GM12878 (cell line): ENCODE measurements at regions not wholly inside any gene's neighbourhood (a gene's known extent, or its start where the extent isn't known, plus 50 kb on each side); places are given as distances from the start of the nearest gene placed in this dataset.

Source experiments
- ATAC-seq: fragments of 200-7000 bp; cut with Tn5 transposase; 3 replicates; pipeline ENCODE4 v1.9.1; 2020; ENCODE audit warnings: mild to moderate bottlenecking, moderate library complexity
- BruUV-seq: library from RNA; stranded (reverse); fragments of 400-500 nt; replicated peaks from 2 replicates; lab custom pipeline; 2021; lab: Mats Ljungman, UMichigan
- CTCF ChIA-PET: fragments of 300-600 bp; sonication (Branson Sonifier 250); formaldehyde crosslinking; extraction: SDS; loops from one replicate; lab custom pipeline; 2021; ENCODE audit warnings: inconsistent platforms; lab: Yijun Ruan, JAX
- POLR2A ChIA-PET: fragments of 350-600 bp; formaldehyde crosslinking; extraction: SDS; loops from one replicate; lab custom pipeline; 2021; ENCODE audit warnings: inconsistent platforms; lab: Charles Lee
- RAD21 ChIA-PET: fragments of 300-600 bp; sonication (Branson Sonifier 250); formaldehyde crosslinking; loops from one replicate; lab custom pipeline; 2023; ENCODE audit warnings: antibody characterized with exemption; ENCODE audit not compliant: unreplicated experiment; lab: Charles Lee
- SMC1A ChIA-PET: fragments of 300-600 bp; sonication (Branson Sonifier 250); formaldehyde crosslinking; loops from one replicate; lab custom pipeline; 2023; ENCODE audit not compliant: unreplicated experiment, uncharacterized antibody; lab: Charles Lee
- DNase-seq: peaks from one replicate; pipeline ENCODE4 v3.0.0-alpha.2; 2011; ENCODE audit warnings: low read depth, low spot score
- FAIRE-seq: peaks from 3 replicates; lab custom pipeline; 2011; peaks lifted over from hg19 to GRCh38; lab: Jason Lieb, UNC
- H2AFZ ChIP-seq: 2 replicates; pipeline ENCODE4 v1.6.0; 2011; ENCODE audit warnings: low read depth, low read length, control low read depth; ENCODE audit not compliant: control insufficient read depth
- H3K27ac ChIP-seq: 2 replicates; pipeline ENCODE4 v1.5.1; 2011; ENCODE audit warnings: control low read depth; ENCODE audit not compliant: control insufficient read depth, insufficient read depth
- H3K27me3 ChIP-seq, 2 experiments: replicated peaks in 1 of 2; 2 replicates each; pipeline versions ENCODE4 v1.6.0 to v1.6.1; 2011; ENCODE audit warnings: low read length in 1 of 2; ENCODE audit not compliant: control insufficient read depth in 2 of 2, insufficient read depth in 2 of 2
- H3K36me3 ChIP-seq, 2 experiments: 2 replicates each; pipeline ENCODE4 v1.5.1; 2011; ENCODE audit warnings: low read length in 1 of 2; ENCODE audit not compliant: control insufficient read depth in 2 of 2, insufficient read depth in 2 of 2
- H3K4me1 ChIP-seq: 2 replicates; pipeline ENCODE4 v1.6.1; 2011; ENCODE audit warnings: mild to moderate bottlenecking, low read length, moderate library complexity, mixed read lengths; ENCODE audit not compliant: control insufficient read depth, insufficient read depth
- H3K4me2 ChIP-seq: 2 replicates; pipeline ENCODE4 v1.6.0; 2011; ENCODE audit warnings: control low read depth; ENCODE audit not compliant: control insufficient read depth, insufficient read depth
- H3K4me3 ChIP-seq: fragments of 200-600 bp; sonication (generic); 2 replicates; pipeline ENCODE4 v1.5.1; 2016
- H3K79me2 ChIP-seq: 2 replicates; pipeline ENCODE4 v1.6.0; 2011; ENCODE audit warnings: low read length; ENCODE audit not compliant: control insufficient read depth, insufficient read depth
- H3K9ac ChIP-seq: 2 replicates; pipeline ENCODE4 v1.8.0; 2011; ENCODE audit warnings: low read length, control low read depth, mixed read lengths; ENCODE audit not compliant: control insufficient read depth, insufficient read depth
- H3K9me3 ChIP-seq: replicated peaks from 3 replicates; pipeline ENCODE4 v1.5.1; 2011; ENCODE audit warnings: mild to moderate bottlenecking, low read length; ENCODE audit not compliant: control insufficient read depth, insufficient read depth
- H4K20me1 ChIP-seq: 2 replicates; pipeline ENCODE4 v1.6.0; 2011; ENCODE audit not compliant: control insufficient read depth, insufficient read depth
- ATF7 ChIP-seq: fragments of 450-650 bp; IDR thresholded peaks from 2 replicates; pipeline ENCODE4 v1.6.1; 2016; ENCODE audit warnings: low read depth, mild to moderate bottlenecking
- ETV6 ChIP-seq, 2 experiments: fragments of 450-650 bp in 1 of 2; IDR thresholded peaks in 1 of 2; conservative IDR thresholded peaks in 1 of 2; 2 replicates each; pipeline ENCODE4 v1.6.1; 2014; ENCODE audit warnings: antibody characterized with exemption in 1 of 2, borderline replicate concordance in 1 of 2, low read depth in 1 of 2, mild to moderate bottlenecking in 1 of 2, moderate library complexity in 1 of 2
- NFYA ChIP-seq: IDR thresholded peaks from 2 replicates; pipeline ENCODE4 v1.6.1; 2011; ENCODE audit warnings: low read depth, mild to moderate bottlenecking, low read length, improper control_type of control experiment, borderline replicate concordance
- NR2C1 ChIP-seq: fragments of 450-650 bp; IDR thresholded peaks from 2 replicates; pipeline ENCODE4 v1.6.1; 2017; ENCODE audit warnings: antibody characterized with exemption, mild to moderate bottlenecking, moderate library complexity
- POU2F2 ChIP-seq: IDR thresholded peaks from 3 replicates; pipeline ENCODE4 v1.6.1; 2011; ENCODE audit warnings: low read depth, mild to moderate bottlenecking, low read length, borderline replicate concordance
- RBBP5 ChIP-seq: fragments of 200-600 bp; sonication (generic); conservative IDR thresholded peaks from 2 replicates; pipeline ENCODE4 v1.6.1; 2016
- RCOR1 ChIP-seq: conservative IDR thresholded peaks from 2 replicates; pipeline ENCODE4 v1.6.1; 2012; ENCODE audit warnings: low read depth, low read length, improper control_type of control experiment
- STAT3 ChIP-seq: IDR thresholded peaks from 2 replicates; pipeline ENCODE4 v1.6.1; 2011; ENCODE audit warnings: low read depth, low read length, improper control_type of control experiment
- WGBS: methylation state at CpG from one replicate; pipeline ENCODE4 v1.1.6; 2016; ENCODE audit warnings: low lambda C conversion rate; ENCODE audit not compliant: insufficient replicate concordance, insufficient coverage; ENCODE audit errors: missing lambda C conversion rate; 5-methylcytosine and 5-hydroxymethylcytosine counted together
- in situ Hi-C: fragments of 300-500 bp; cut with MboI; formaldehyde crosslinking; loops from 9 replicates; pipeline ENCODE4 v1.14.3; 2018; ENCODE audit warnings: mixed read lengths
- intact Hi-C: fragments of 100-400 bp; cut with micrococcal nuclease; formaldehyde crosslinking; loops from one replicate; pipeline ENCODE4 v1.14.2; 2022; ENCODE audit not compliant: unreplicated experiment

- Histone ChIP-seq H3K4me2 (no peak overlapping the region), H3K4me3 (no peak overlapping the region), H2AFZ (no peak overlapping the region), H3K36me3 (no peaks in the 10 kb centered on the region), H3K27me3 (no peaks in the 10 kb centered on the region; a peak in 1 of 4 replicates), H3K9ac (no peak overlapping the region), H4K20me1 (no peaks in the 10 kb centered on the region), H3K79me2 (no peaks in the 10 kb centered on the region), H3K4me1 (no peaks in the 10 kb centered on the region), H3K9me3 (no peaks in the 10 kb centered on the region), H3K27ac (no peak overlapping the region)
- CTCF ChIA-PET, result no interaction called here
- BruUV-seq, result no TSS peak
- no peak for ATAC-seq
- DNase-seq, result no peak
- in situ Hi-C loops, result no loop called here
- intact Hi-C loops, result no loop called here
- FAIRE-seq, result no peak
- WGBS, result 45% methylated on average over 2 of the region's 2 CpGs
- RAD21 ChIA-PET, result no interaction called here
- POLR2A ChIA-PET, result no interaction called here
- TF ChIP-seq RBBP5 (no peak), NFYA (no peak), STAT3 (no peak), RCOR1 (no peak), ETV6 (conservative IDR thresholded peaks at IDR 0.05 in 1 of 2, IDR thresholded peaks at IDR 0.05 in 1 of 2; ENCODE audit: borderline replicate concordance in 1 of 2, low read depth in 1 of 2) (no peak), NR2C1 (no peak)
- SMC1A ChIA-PET, result no interaction called here
These were observed 369.7 kb downstream of the INSC start for GRCh38 chr11:15484398-15484797.

GRCh38 chr11:15485432-15485831 lies 370.7 kb downstream of the INSC start:
- in situ Hi-C loops, result no loop called here
- H3K9ac ChIP-seq, result no peak overlapping the region
- POLR2A ChIA-PET, result no interaction called here
- no peak overlapping the region for H3K27ac ChIP-seq
- SMC1A ChIA-PET, result no interaction called here
- no TSS peak for BruUV-seq
- H3K79me2 ChIP-seq, result no peaks in the 10 kb centered on the region
- DNase-seq, result no peak
- ATAC-seq, result no peak
- intact Hi-C loops, result no loop called here
- no peak overlapping the region for H3K4me3 ChIP-seq
- H3K4me2 ChIP-seq, result no peak overlapping the region
- FAIRE-seq, result no peak
- 0% methylated on average over 2 of the region's 2 CpGs for WGBS
- H2AFZ ChIP-seq, result no peak overlapping the region
- no peaks in the 10 kb centered on the region for H3K4me1 ChIP-seq
- RAD21 ChIA-PET, result no interaction called here
- H3K27me3 ChIP-seq, result no peaks in the 10 kb centered on the region; a peak in 1 of 4 replicates
- no peaks in the 10 kb centered on the region for H3K9me3 ChIP-seq
- CTCF ChIA-PET, result no interaction called here
- TF ChIP-seq ATF7 (peak; percentile 32; the same call in 1 of the 2 replicates), POU2F2 (no peak)
- no peaks in the 10 kb centered on the region for H3K36me3 ChIP-seq
- no peaks in the 10 kb centered on the region for H4K20me1 ChIP-seq
